Large intestine (tissue), 3 donors: ENCODE measurements at regions not wholly inside any gene's neighbourhood (a gene's known extent, or its start where the extent isn't known, plus 50 kb on each side); places are given as distances from the start of the nearest gene placed in this dataset.
"Not testable (repeated sequence)": the region's sequence is repeated elsewhere in the genome, so short reads cannot be mapped to it uniquely, and the experiment has no call there.

Experiments
- DNase-seq, 2 donors: peaks; one replicate each; pipeline versions ENCODE4 v3.0.0 to v3.0.0-alpha.2; 2013
- H3K27ac ChIP-seq: one replicate; pipeline ENCODE4 v1.5.1; 2013; ENCODE audit warnings: low read length
- H3K27me3 ChIP-seq: 2 replicates; pipeline ENCODE4 v1.6.1; 2013; ENCODE audit warnings: low read length; ENCODE audit not compliant: control insufficient read depth, insufficient read depth
- H3K36me3 ChIP-seq: 2 replicates; pipeline ENCODE4 v1.6.1; 2013; ENCODE audit warnings: low read length; ENCODE audit not compliant: control insufficient read depth, insufficient read depth
- H3K4me1 ChIP-seq: one replicate; pipeline ENCODE4 v1.6.1; 2013; ENCODE audit warnings: low read length; ENCODE audit not compliant: control insufficient read depth, insufficient read depth
- H3K4me3 ChIP-seq: one replicate; pipeline ENCODE4 v1.5.1; 2013; ENCODE audit warnings: low read length
- H3K9me3 ChIP-seq: one replicate; pipeline ENCODE4 v1.6.1; 2013; ENCODE audit warnings: mild to moderate bottlenecking, low read depth, low read length, moderate library complexity; ENCODE audit not compliant: control insufficient read depth
- WGBS: methylation state at CpG from one replicate; pipeline ENCODE4 v1.1.5; 2013; ENCODE audit warnings: low lambda C conversion rate; ENCODE audit not compliant: insufficient coverage; 5-methylcytosine and 5-hydroxymethylcytosine counted together

DNA sequence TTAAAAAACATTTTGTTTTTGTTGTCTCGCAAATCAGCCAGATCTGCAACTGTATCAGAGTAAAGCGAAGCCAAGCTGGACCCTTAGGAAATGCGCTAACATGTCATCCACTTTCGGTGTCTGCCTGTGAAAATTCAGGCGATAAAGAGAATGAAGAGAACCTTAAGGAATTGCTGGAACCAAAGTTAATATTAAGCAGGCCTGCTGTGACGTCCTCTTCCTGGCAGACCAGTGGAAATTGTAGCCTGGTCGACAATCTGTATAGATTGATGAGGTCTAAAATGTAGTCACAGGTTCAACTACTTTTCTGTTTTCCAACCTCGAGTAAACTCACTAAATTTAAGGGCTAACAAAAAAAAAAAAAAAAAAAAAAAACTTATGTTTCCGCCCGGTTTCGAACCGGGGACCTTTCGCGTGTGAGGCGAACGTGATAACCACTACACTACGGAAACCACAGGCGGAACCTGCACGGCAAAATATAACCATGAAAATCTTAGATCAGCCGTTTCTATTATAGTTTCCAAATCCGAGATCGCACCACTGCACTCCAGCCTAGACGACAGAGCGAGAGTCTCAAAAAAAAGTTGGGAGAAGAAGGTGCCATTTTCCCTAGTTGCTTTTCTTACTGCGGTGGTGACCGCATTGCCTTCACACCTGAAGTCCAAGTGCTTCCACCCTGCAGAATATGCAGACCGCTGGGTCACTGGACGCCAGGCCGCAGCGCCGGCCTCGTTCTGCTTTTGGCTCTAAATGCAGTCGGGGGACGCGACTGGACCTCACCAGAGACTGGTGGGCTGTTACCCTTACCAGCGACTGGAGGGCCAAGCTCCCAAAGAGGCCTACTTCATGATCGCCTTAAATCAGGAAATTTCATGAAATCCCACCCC, 131.0 kb downstream of the PPIAL4A start:
- peak overlapping the region; percentile 13 for H3K4me3 ChIP-seq
- not testable (repeated sequence) for H3K27ac ChIP-seq, H3K4me1 ChIP-seq, H3K9me3 ChIP-seq, H3K27me3 ChIP-seq, H3K36me3 ChIP-seq
- no CpG with 5 or more reads among the region's 37 CpGs for WGBS
- DNase-seq = peak in 1 of 2 donors; percentile 44

DNA sequence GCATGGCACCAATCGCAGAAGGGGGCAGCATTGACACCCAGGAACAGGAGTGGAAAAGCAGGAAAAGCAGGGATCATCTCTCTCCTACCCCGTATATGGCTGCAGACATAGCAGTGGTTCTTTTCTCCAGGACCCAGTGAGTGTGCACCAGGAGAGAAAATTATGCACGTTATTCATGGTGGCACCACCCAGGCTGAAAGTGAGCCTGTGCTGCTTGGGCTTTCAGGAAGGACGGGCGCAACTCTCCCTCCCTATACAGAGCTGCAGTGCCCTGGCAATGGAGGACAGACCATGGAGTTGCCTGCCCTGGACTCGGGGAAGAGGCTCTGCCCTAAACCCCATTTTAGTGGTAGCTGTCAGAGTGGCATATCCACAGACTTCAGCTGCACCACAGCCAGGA, 132.1 kb downstream of the PPIAL4A start:
- not testable (repeated sequence) for H3K4me1 ChIP-seq, H3K9me3 ChIP-seq, H3K27ac ChIP-seq, H3K4me3 ChIP-seq, H3K27me3 ChIP-seq, H3K36me3 ChIP-seq
- peak in 1 of 2 donors; percentile 18 for DNase-seq
- WGBS = no CpG with 5 or more reads among the region's 6 CpGs

- not testable (repeated sequence) for H3K27ac ChIP-seq, H3K4me1 ChIP-seq, H3K27me3 ChIP-seq, H3K4me3 ChIP-seq, H3K9me3 ChIP-seq, DNase-seq, H3K36me3 ChIP-seq
- no CpG with 5 or more reads among the region's 3 CpGs for WGBS
These were observed 143.4 kb downstream of the PPIAL4A start for GRCh38 chr1:121032878-121033494.

- H3K36me3 ChIP-seq, H3K27me3 ChIP-seq, H3K4me1 ChIP-seq, H3K9me3 ChIP-seq, H3K4me3 ChIP-seq, H3K27ac ChIP-seq, DNase-seq: not testable (repeated sequence)
- no CpG with 5 or more reads among the region's 4 CpGs for WGBS
These were observed 147.2 kb downstream of the PPIAL4A start for GRCh38 chr1:121036792-121037191.

GRCh38 chr1:121040974-121041373, 143.2 kb downstream of the FAM72B start:
- H3K4me3 ChIP-seq, H3K27me3 ChIP-seq: not testable (repeated sequence)
- no CpG with 5 or more reads among the region's 4 CpGs for WGBS

GRCh38 chr1:121041497-121041896, 142.6 kb downstream of the FAM72B start:
- DNase-seq, H3K27ac ChIP-seq, H3K36me3 ChIP-seq, H3K9me3 ChIP-seq, H3K27me3 ChIP-seq, H3K4me1 ChIP-seq, H3K4me3 ChIP-seq: not testable (repeated sequence)
- WGBS = no CpG with 5 or more reads among the region's 3 CpGs

More at GRCh38 chr1:121040974-121041373, 143.2 kb downstream of the FAM72B start:
- not testable (repeated sequence) for H3K27ac ChIP-seq, H3K4me1 ChIP-seq, DNase-seq, H3K9me3 ChIP-seq, H3K36me3 ChIP-seq

- H3K9me3 ChIP-seq, H3K4me3 ChIP-seq, H3K27me3 ChIP-seq, DNase-seq, H3K27ac ChIP-seq, H3K4me1 ChIP-seq, H3K36me3 ChIP-seq: not testable (repeated sequence)
- WGBS = no CpG with 5 or more reads among the region's 2 CpGs
These were observed 141.3 kb downstream of the FAM72B start for GRCh38 chr1:121042882-121043281.

- not testable (repeated sequence) for DNase-seq, H3K27ac ChIP-seq, H3K4me3 ChIP-seq, H3K9me3 ChIP-seq, H3K4me1 ChIP-seq, H3K36me3 ChIP-seq
- peaks cover 13% of the 10 kb centered on the region for H3K27me3 ChIP-seq
- WGBS = no CpG with 5 or more reads among the region's 21 CpGs
These were observed 135.8 kb downstream of the FAM72B start for GRCh38 chr1:121048293-121048752.

DNA sequence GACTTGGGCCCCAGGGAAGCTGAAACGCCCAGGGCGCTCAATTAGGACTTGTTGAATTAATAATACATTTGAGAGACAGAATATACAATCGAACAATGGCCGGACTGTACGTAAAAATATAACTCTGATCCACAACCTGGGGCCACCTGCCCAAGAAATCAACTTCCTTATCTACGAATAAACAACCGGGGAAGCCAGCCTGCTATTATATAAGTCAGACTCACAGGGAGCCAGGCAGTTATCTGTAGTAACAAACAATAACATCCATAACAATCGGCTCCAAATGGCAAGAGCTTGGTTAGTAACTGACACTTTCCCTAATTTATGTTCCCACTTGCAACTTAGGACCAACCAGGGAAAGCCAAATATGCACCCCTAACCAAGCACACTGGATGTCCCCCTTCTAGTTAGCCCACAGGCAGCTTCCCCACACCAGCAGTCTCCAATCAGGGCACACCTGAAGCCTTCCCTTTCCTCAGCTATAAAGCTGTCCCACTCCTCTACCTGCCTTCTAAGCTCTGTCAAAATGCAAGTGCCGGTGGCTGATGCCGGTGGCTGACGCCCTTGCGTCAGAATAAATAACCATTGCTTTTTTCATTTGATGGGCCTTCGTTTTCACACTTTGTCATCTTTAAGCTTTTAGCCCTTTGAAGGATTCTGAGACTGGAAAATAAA, 135.2 kb downstream of the FAM72B start:
- H3K36me3 ChIP-seq, H3K9me3 ChIP-seq, DNase-seq, H3K4me1 ChIP-seq, H3K4me3 ChIP-seq, H3K27ac ChIP-seq: not testable (repeated sequence)
- peaks cover 13% of the 10 kb centered on the region for H3K27me3 ChIP-seq
- no CpG with 5 or more reads among the region's 13 CpGs for WGBS

GRCh38 chr1:121050097-121050496, 134.0 kb downstream of the FAM72B start:
- not testable (repeated sequence) for H3K4me3 ChIP-seq, DNase-seq, H3K27ac ChIP-seq, H3K4me1 ChIP-seq, H3K36me3 ChIP-seq, H3K9me3 ChIP-seq
- H3K27me3 ChIP-seq = peaks cover 13% of the 10 kb centered on the region
- no CpG with 5 or more reads among the region's 5 CpGs for WGBS
